ENCODE measurements at regions not wholly inside any gene's neighbourhood (a gene's known extent, or its start where the extent isn't known, plus 50 kb on each side); places are given as distances from the start of the nearest gene placed in this dataset.

DNA sequence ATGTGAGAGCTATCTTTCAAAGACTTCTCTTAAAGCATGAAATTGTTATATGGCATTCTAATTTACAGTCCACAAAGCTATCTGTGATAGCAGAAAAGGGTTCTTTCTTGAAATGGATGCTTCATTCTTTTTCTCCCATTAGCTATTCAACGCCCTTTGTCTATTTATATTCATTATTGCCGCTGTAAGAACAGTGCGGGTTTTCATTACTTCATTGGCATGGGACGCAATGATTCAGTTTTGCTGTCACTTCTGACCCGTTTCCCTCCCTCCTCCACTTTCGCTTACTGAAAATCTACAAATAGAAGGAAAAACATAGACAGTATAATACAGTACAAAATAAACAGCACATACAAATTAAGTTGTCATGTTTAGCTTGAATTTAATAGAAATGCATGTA, 394.6 kb downstream of the PCDH7 start:
- no peak overlapping the region for H3K27ac Mint-ChIP-seq
- no peak for ATAC-seq (ENCODE audit: low read depth)
- intact Hi-C loops (cut with micrococcal nuclease): no loop called here
- H3K9me3 Mint-ChIP-seq: peaks cover 5% of the 10 kb centered on the region
- POLR2A ChIA-PET: no interaction called here
- H3K4me3 Mint-ChIP-seq: no peak overlapping the region
- H3K36me3 Mint-ChIP-seq (ENCODE audit: low read depth): no peaks in the 10 kb centered on the region
- TF ChIP-seq, protein P1, sequence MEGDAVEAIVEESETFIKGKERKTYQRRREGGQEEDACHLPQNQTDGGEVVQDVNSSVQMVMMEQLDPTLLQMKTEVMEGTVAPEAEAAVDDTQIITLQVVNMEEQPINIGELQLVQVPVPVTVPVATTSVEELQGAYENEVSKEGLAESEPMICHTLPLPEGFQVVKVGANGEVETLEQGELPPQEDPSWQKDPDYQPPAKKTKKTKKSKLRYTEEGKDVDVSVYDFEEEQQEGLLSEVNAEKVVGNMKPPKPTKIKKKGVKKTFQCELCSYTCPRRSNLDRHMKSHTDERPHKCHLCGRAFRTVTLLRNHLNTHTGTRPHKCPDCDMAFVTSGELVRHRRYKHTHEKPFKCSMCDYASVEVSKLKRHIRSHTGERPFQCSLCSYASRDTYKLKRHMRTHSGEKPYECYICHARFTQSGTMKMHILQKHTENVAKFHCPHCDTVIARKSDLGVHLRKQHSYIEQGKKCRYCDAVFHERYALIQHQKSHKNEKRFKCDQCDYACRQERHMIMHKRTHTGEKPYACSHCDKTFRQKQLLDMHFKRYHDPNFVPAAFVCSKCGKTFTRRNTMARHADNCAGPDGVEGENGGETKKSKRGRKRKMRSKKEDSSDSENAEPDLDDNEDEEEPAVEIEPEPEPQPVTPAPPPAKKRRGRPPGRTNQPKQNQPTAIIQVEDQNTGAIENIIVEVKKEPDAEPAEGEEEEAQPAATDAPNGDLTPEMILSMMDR (IDR thresholded peaks at IDR 0.05): no peak
- CTCF ChIA-PET: no interaction called here
- DNase-seq: no peak
- no peaks in the 10 kb centered on the region for H3K4me1 Mint-ChIP-seq
- H3K27me3 Mint-ChIP-seq: no peaks in the 10 kb centered on the region

DNA sequence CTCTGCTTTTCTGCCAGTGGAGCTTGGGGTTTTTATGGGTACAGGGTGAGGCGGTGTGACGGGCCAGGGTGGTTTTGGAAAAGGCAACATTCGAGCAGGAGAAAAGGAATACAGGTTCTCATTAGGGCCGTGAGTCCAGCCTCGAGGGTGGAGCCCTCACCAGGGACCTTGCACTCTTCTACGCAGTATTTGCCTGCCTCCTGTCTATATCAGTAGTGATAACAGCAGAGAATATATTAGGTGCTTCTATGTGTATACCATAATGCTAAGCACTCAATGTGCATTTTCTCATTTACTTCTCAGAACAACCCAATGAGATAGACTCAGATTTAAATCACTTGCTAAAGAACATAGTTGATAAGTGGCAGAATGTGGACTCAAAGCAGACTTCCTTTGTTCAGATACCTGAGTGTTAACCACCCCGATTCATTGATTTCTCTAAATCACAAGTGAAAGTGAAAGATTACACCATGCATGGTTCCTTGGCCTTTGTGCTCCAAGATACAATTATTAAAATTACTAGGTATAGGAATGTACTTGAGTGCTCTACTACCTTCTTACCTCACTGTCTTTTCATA, 403.9 kb downstream of the PCDH7 start:
- intact Hi-C loops (cut with micrococcal nuclease): no loop called here
- Mint-ChIP-seq H3K4me1 (no peaks in the 10 kb centered on the region), H3K36me3 (ENCODE audit: low read depth) (no peaks in the 10 kb centered on the region), H3K27me3 (no peaks in the 10 kb centered on the region), H3K27ac (no peak overlapping the region), H3K4me3 (no peak overlapping the region), H3K9me3 (peaks cover under 1% of the 10 kb centered on the region)
- TF ChIP-seq, protein P1 (IDR thresholded peaks at IDR 0.05): no peak
- POLR2A ChIA-PET: no interaction called here
- no peak for ATAC-seq (ENCODE audit: low read depth)
- DNase-seq: no peak
- CTCF ChIA-PET: no interaction called here

DNA sequence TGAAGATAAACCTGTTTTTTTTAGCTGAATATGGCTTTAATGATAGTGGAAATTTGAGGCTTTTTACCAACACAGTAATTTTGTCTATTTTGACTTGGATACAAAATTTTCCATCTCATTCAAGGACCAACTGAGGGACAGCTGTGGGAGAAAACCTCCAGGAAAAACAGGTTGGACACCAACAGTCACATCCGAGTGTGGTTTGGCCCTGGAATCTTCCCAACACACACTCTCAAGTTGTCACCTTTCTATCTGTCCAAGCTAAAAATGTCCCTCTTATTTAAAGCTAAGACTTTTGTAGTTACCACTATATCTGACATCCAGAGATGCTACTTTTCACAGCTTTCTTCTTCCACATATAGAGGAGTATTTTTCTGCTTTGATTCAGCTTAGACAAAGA, 404.9 kb downstream of the PCDH7 start:
- TF ChIP-seq, protein P1 (IDR thresholded peaks at IDR 0.05): no peak
- Mint-ChIP-seq H3K27ac (no peak overlapping the region), H3K36me3 (ENCODE audit: low read depth) (no peaks in the 10 kb centered on the region), H3K9me3 (peaks cover 3% of the 10 kb centered on the region), H3K4me1 (no peaks in the 10 kb centered on the region), H3K27me3 (no peaks in the 10 kb centered on the region), H3K4me3 (no peak overlapping the region)
- POLR2A ChIA-PET: no interaction called here
- ATAC-seq (ENCODE audit: low read depth) (no peak), DNase-seq (no peak)
- CTCF ChIA-PET: no interaction called here
- intact Hi-C loops (cut with micrococcal nuclease): no loop called here

DNA sequence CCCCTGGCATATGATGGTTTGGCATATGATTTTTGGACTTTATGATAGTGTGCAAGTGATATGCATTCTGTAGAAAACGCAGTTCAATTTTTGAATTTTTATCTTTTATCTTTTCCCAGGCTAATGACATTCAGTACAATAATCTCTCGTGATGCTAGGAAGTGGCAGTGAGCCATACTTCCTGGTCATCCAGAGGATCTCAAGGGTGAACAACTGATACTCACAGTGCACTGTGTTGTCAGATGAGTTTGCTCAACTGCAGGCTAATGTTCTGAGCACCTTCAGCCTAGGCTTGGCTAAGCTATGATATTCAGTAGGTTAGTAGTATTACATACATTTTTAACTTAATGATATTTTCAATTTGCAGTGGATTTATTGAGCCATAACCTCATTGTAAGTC, 405.3 kb downstream of the PCDH7 start:
- Mint-ChIP-seq H3K9me3 (peaks cover 3% of the 10 kb centered on the region), H3K36me3 (ENCODE audit: low read depth) (no peaks in the 10 kb centered on the region), H3K27me3 (no peaks in the 10 kb centered on the region), H3K4me3 (no peak overlapping the region), H3K4me1 (no peaks in the 10 kb centered on the region), H3K27ac (no peak overlapping the region)
- intact Hi-C loops (cut with micrococcal nuclease): no loop called here
- TF ChIP-seq, protein P1 (IDR thresholded peaks at IDR 0.05): no peak
- ATAC-seq (ENCODE audit: low read depth) (no peak), DNase-seq (no peak)
- CTCF ChIA-PET: no interaction called here
- POLR2A ChIA-PET: no interaction called here

DNA sequence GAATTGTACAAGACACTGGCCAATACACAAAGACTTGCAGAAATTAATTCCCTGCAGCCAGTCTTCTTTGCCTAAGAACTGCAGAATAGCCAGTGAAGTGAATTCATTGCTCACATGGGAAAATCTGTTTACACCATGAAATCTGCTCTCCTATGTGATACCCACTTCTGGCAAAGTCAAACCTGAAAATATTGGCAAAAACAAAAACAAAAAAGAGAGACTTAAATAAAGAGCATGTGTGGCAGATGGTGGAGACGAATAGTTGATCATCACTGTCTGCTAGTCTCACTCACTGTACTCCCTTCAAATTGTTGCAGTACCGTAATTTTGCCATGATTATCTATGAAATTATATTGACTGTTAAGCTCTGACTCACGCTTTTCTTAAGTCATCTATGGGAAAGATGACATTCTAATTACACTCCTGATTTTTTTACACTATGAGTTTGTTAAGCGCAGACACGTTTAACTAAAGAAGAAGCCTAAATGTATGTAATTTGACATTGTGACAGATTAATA, 406.8 kb downstream of the PCDH7 start:
- H3K27ac Mint-ChIP-seq: no peak overlapping the region
- H3K4me1 Mint-ChIP-seq: no peaks in the 10 kb centered on the region
- ATAC-seq (ENCODE audit: low read depth) (no peak), DNase-seq (no peak)
- no peaks in the 10 kb centered on the region for H3K27me3 Mint-ChIP-seq
- no peaks in the 10 kb centered on the region for H3K36me3 Mint-ChIP-seq (ENCODE audit: low read depth)
- intact Hi-C loops (cut with micrococcal nuclease): no loop called here
- ChIA-PET CTCF (no interaction called here), POLR2A (no interaction called here)
- TF ChIP-seq, protein P1 (IDR thresholded peaks at IDR 0.05): no peak
- H3K4me3 Mint-ChIP-seq: no peak overlapping the region
- H3K9me3 Mint-ChIP-seq: peaks cover 3% of the 10 kb centered on the region

Measured in activated B cell treated with CpG ODN at 0.5 μM for 24 hours (primary cell).